ENCODE measurements at regions not wholly inside any gene's neighbourhood (a gene's known extent, or its start where the extent isn't known, plus 50 kb on each side); places are given as distances from the start of the nearest gene placed in this dataset.

- no peak for TF ChIP-seq YY1 (IDR thresholded peaks at IDR 0.05; ENCODE audit: insufficient read depth, insufficient read length)
- TF ChIP-seq SUZ12 (IDR thresholded peaks at IDR 0.05; ENCODE audit: extremely low read depth, insufficient read depth, insufficient read length): no peak
Observed at GRCh38 chr10:29205787-29206186, 83.1 kb upstream of the LYZL1 start.
